AG04449 (cell line): ENCODE measurements at regions not wholly inside any gene's neighbourhood (a gene's known extent, or its start where the extent isn't known, plus 50 kb on each side); places are given as distances from the start of the nearest gene placed in this dataset.

Experiments used
- CTCF ChIA-PET: fragments of 350-600 bp; formaldehyde crosslinking; extraction: SDS; loops from one replicate; lab custom pipeline; 2021; ENCODE audit warnings: antibody characterized with exemption; lab: Yijun Ruan, JAX
- POLR2A ChIA-PET: fragments of 400-600, 350-600 bp; formaldehyde crosslinking; extraction: SDS; loops from one replicate; lab custom pipeline; 2020; ENCODE audit warnings: antibody characterized with exemption, inconsistent platforms; lab: Yijun Ruan, JAX
- DNase-seq: peaks from one replicate; pipeline ENCODE4 v3.0.0-alpha.2; 2010; ENCODE audit warnings: low read depth, low spot score
- H3K4me3 ChIP-seq: 2 replicates; pipeline ENCODE4 v1.5.1; 2011; ENCODE audit warnings: low read depth, mild to moderate bottlenecking, control low read depth, low read length
- CTCF ChIP-seq: IDR thresholded peaks from one replicate; pipeline ENCODE4 v1.5.1; 2011; ENCODE audit warnings: mild to moderate bottlenecking, moderate library complexity, low read length, control low read depth, inconsistent platforms; ENCODE audit not compliant: insufficient read depth; ENCODE audit errors: missing control alignments

- POLR2A ChIA-PET, result no interaction called here
- H3K4me3 ChIP-seq, result no peak overlapping the region
- no peak for DNase-seq
- no peak for TF ChIP-seq CTCF
- CTCF ChIA-PET, result no interaction called here
Measured at GRCh38 chr3:72158639-72159326, 373.8 kb upstream of the PROK2 start.

- TF ChIP-seq CTCF, result no peak
- no peak overlapping the region for H3K4me3 ChIP-seq
- CTCF ChIA-PET, result no interaction called here
- no peak for DNase-seq
- POLR2A ChIA-PET, result no interaction called here
Measured at GRCh38 chr3:72157748-72158638, 373.0 kb upstream of the PROK2 start.

GRCh38 chr3:72155391-72156064, 370.6 kb upstream of the PROK2 start:
- POLR2A ChIA-PET, result interaction anchor here (1.0 to 1.4 kb wide), 3 partner anchors 10 to 156 kb away, joined by 4 to 7 read pairs (median 5); no protein-coding TSS in a partner anchor
- peak; percentile 98 for DNase-seq
- CTCF ChIA-PET, result interaction anchor here (1.3 kb wide), 1 partner anchor 156 kb away, joined by 3 read pairs; no protein-coding TSS in a partner anchor
- no peak for TF ChIP-seq CTCF
- no peak overlapping the region for H3K4me3 ChIP-seq

GRCh38 chr3:72154391-72155335, 369.7 kb upstream of the PROK2 start:
- no peak for TF ChIP-seq CTCF
- CTCF ChIA-PET, result interaction anchor here (0.8 kb wide), 1 partner anchor 17 kb away, joined by 4 read pairs; no protein-coding TSS in a partner anchor
- H3K4me3 ChIP-seq, result no peak overlapping the region
- no peak for DNase-seq
- POLR2A ChIA-PET, result interaction anchor here (1.0 to 1.4 kb wide), 3 partner anchors 9 to 155 kb away, joined by 4 to 7 read pairs (median 5); no protein-coding TSS in a partner anchor

- CTCF ChIA-PET, result interaction anchor here (1.5 kb wide), 1 partner anchor 10 kb away, joined by 3 read pairs; no protein-coding TSS in a partner anchor
- H3K4me3 ChIP-seq, result peak overlapping the region; percentile 57
- no peak for TF ChIP-seq CTCF
- no peak for DNase-seq
- POLR2A ChIA-PET, result no interaction called here
Measured at GRCh38 chr3:72153477-72154314, 368.7 kb upstream of the PROK2 start.
